Activated effector memory CD4-positive, alpha-beta T cell treated with anti-CD3 and anti-CD28 coated beads, Interleukin-2, amount 50 U/mL, for 16 hours (primary cell): ENCODE measurements at regions not wholly inside any gene's neighbourhood (a gene's known extent, or its start where the extent isn't known, plus 50 kb on each side); places are given as distances from the start of the nearest gene placed in this dataset.
"Not testable (repeated sequence)": the region's sequence is repeated elsewhere in the genome, so short reads cannot be mapped to it uniquely, and the experiment has no call there.

Source experiments
- DNase-seq: peaks from one replicate; pipeline ENCODE4 v3.0.0-alpha.2; 2020

- not testable (repeated sequence) for DNase-seq
Observed at GRCh38 chr2:7657526-7657925, 740.3 kb downstream of the RNF144A start.

- DNase-seq: no peak
Observed at GRCh38 chr2:7658486-7658885, 741.3 kb downstream of the RNF144A start.

GRCh38 chr2:7660816-7661215 is 743.6 kb downstream of the RNF144A start:
- DNase-seq: no peak

GRCh38 chr2:7661502-7661901 is 744.3 kb downstream of the RNF144A start:
- DNase-seq: no peak

DNA sequence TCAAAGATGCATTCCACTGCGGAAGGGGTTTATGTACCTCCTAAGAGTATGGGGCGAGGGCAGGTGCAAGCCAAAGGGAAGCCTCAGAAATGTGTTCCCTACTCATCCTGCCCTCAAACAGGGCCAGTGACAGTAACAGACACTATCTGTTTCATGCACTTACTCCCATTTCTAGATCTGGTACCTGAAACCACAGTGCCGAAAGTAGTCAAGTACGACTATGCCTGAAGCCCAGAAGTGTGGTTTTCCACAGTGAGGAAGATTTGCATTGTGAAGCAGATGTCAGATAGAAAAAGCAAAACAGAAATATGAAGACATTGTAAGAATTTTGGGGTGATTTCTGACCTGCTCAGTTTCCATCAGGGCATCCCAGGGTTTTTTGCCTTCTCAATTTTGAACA is 748.7 kb downstream of the RNF144A start:
- no peak for DNase-seq

GRCh38 chr2:7666596-7667259 is 749.5 kb downstream of the RNF144A start:
- no peak for DNase-seq

DNA sequence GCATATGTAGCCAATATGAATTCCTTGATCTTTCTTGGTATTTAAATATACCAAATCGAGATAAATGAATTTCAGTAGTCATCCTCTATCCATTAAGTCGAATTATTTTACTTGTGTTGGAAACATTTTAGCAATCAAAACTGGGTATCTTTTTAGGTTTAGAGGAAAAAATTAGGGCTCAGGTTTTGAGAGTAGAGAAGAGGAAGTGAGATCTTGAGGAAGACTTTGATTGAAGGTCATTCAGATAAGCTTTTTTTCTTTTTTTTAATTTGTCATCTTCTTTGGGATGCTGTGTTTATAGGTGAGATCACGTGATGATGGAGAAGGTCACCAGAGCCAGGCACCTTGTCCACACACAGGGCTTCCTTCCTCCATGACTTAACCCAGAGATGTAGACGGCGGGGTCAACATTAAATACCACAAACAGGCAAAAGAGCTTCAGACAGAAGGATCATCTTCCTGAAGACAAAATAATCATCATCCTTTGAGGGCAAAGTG is 750.1 kb downstream of the RNF144A start:
- no peak for DNase-seq

- no peak for DNase-seq
Observed at GRCh38 chr2:7670905-7671641, 753.9 kb downstream of the RNF144A start.

GRCh38 chr2:7672027-7672684 is 754.9 kb downstream of the RNF144A start:
- peak; percentile 73 for DNase-seq

DNA sequence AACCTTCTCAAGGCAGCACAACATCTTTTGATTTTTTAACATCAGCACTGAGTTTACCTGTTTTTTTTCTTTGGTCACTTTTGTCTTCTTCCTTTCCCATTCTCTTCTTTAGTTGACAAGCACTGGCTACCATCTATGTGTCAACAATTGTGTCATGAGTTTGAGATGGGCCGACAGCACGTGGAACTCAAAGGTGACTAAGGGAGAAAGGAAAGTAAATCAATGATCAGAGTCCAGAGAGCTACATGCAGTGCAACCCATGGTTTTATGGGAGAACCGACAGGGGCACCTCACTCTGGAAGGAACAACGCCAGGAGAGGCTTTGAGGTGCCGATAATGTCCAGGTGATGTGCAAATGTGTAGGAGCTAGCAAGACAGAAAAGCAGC is 755.5 kb downstream of the RNF144A start:
- no peak for DNase-seq

DNA sequence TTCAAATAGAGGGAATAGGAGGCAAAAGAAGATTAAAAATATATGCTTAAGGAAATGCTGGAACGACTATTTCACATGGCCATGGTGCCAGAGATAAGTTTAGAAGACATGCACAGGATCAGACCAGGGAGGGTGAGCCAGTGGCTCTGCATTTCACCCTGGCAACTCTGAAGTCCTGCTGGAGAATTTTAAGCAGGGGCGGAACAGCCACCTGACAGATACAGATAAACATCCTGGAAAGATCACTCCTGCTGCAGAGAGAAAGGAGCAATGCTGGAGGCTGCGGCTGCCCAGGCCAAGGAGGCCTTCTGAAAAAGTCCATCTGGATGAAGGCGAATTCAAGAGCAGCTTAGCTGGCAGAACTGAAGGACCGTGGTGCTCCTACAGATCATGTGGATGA is 755.9 kb downstream of the RNF144A start:
- DNase-seq: no peak

DNA sequence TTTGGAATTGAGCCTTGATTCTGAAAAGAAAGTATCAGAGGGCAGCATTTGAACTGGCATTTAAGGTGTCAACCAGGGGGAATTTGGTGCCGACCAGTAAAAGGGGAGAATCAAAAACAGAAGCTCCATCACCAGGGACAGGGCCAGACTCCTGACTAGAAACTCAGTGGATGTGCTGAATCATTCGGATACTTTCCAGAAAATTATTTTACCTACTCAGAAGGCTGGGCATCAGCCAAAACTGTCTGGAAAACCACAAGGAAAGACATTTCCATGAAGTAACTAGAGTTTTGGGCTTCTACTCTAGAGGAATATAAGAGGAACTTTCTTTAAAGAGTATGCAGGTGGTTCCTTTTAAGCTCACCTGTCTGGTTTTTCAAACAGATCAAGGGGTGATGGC is 756.6 kb downstream of the RNF144A start:
- DNase-seq: no peak

DNA sequence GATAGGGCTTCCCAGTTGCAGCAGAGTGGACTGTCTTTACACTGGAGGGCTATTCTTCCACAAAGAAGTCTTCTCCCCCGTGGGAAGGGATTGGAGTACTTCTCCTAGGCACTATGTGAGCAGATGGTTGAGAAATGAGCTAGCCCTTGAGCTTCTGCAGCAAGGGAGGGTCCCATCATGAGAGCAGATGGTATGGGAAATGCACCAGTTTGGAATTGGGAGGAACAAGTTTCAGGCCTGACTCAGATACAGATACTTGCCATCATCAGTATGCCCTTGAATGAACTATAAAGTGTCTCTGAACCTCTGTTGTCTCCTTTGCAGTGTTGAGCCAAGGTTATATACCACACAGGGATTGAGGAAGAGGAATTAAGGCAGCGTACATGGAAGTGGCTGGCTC is 757.4 kb downstream of the RNF144A start:
- DNase-seq: no peak

GRCh38 chr2:7676714-7677113 is 759.5 kb downstream of the RNF144A start:
- no peak for DNase-seq

DNA sequence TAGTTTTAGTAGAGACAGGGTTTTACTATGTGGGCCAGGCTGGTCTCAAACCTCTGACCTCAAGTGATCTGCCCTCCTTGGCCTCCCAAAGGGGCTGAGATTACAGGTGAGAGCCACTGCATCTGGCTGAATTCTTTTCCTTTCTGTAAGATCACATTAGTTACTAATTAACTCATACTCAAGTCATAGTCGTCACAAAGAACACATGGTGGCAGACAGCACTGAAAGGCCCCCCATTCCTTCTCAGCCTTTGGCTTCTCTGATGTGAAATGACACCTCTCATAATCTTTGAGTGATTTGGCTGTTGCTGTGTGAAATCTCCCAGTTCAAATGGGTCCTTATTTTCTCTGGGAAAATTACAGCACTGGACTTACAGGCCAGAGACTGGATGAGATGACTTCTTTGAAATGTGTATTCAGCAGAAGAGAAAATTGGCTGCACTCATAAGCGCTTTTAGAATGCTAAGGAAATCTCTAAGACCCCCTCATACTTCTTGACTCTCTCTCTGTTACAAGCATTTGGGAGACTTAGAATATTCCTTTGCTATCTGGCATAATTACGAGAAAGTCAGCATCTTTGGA is 764.8 kb downstream of the RNF144A start:
- DNase-seq: no peak

DNA sequence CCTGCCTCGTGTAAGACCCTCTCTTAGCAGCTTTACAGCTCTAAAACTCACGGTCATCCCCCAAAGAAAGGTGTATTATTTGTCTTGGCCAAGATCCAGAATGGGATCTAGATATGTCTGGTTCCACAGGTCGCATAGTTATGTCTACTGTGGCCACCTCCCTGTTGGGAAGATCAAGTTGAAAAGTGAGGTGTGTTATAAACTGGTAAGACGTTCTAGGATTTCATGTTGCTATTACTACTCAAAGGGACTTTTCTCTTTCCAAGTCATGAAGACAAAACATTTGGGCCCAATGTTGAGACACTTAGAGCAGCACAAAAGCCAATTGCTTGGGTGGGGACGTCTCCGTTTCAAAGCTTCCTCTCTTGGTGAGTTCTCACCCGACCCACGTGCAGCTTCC is 766.0 kb downstream of the RNF144A start:
- no peak for DNase-seq

DNA sequence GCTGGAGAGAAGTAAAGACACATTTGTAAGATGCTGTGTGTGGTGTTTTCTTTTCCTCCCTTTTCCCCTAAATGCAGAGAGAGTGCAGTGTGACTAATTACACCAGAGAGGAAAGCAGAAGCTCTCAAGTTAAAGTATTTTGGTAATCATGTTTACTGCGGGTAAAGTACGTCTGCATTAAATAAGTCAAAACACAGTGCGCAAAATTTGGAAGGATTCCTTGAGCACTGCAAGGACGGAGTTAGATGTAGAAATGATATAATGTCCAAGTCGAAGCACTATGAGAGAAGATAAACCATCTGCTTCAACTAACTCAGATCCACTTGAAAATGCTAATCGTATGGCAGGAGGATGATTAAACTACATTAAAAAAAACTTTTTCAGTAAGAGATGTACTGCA is 766.5 kb downstream of the RNF144A start:
- DNase-seq: no peak

- DNase-seq: no peak
Observed at GRCh38 chr2:7685342-7686015, 768.3 kb downstream of the RNF144A start.

- no peak for DNase-seq
Observed at GRCh38 chr2:7686016-7686385, 768.8 kb downstream of the RNF144A start.

GRCh38 chr2:7691961-7692656 is 774.9 kb downstream of the RNF144A start:
- DNase-seq: no peak

DNA sequence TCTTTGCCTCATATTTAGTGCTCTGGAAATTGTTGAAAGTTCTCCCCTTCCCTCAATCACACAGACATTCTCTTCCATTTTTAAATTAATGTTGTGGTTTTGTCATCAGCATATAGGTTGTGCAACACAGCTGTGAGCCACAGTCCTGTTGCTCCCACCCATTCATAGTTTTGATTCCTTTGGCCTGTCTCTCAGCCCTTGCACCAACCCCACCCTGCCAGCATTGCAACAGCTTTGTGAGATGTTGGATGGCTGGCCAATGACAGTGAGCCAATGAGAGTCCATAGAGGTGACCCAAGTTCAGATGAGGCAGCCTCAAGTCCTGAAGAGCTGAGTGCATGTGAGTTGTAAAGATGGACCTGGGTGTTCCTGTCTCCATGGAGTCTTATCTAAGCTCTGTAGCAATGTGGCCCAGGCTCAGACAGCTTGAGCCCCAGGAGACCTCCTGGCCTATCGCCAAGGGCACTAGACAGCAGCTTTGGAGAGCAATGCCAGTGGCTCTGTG is 775.5 kb downstream of the RNF144A start:
- no peak for DNase-seq
